Midbrain (tissue), 1 donor: ENCODE measurements at regions not wholly inside any gene's neighbourhood (a gene's known extent, or its start where the extent isn't known, plus 50 kb on each side); places are given as distances from the start of the nearest gene placed in this dataset.

ENCODE experiments used
- DNase-seq: peaks from one replicate; lab custom pipeline; 2025; lab: John Stamatoyannopoulos, UW

DNA sequence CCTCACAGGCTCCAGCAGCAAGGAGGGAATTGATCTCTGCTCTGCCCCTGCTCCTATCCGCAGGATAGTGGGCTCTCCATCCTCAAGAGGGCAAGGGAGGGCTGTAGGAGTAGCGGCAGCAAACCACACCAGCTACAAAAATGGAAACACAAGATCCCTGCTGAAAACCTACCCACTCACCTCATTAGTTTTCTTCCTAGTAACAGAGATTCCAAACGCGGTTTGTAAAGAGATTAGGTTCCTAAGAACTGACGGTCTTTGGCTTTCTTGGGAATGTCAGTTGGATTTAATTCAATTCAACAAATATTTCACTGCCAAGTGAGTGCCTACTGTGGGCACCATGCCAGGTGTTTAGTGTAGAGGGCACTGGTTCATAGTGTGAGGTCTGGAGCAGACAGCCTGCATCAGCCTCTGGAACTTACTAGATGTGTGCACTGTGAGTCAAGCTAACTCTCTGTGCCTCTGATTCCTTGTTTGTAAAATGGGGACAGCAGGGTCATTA is 84.7 kb downstream of the MRPL46 start:
- DNase-seq: no peak

DNA sequence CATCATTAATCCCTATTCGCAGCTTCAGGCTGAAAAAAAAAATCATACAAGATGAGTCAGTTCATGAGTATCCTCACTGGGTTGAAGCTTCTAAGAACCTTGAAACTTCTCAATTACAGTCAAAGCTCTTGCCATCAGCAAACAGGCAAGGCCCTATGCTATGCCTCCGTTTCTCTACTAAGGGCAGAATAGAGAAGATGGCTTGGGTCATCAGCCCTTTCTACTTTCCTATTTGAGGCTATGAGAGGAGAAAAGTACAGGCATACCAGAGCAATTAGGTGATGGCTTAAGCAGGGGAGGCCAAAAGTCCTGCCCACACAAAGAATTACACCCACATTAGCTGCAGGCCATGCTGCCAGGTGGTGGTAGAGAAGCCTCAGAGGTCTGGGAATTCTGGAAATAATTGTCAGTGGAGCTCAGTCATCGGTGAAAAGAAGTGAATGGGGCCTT is 89.0 kb downstream of the MRPL46 start:
- DNase-seq: no peak

DNA sequence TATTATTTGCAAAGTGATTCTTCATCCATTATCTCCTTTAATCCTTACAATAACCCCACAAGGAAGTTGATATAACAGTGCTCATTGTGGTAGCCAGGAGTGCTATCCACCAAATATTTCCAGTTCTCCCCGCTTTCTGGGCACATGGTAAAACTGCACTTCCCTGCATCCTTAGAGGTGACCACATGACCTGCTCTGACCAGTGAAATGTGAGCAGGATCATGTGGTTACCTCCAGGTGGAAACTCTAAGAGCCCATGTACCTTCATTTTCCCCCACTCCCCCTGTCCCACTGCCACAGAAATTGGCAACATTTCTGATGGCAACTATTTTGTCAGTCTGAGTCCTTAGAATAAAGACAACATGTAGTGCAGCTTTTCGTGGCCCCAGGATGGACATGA is 89.7 kb downstream of the MRPL46 start:
- DNase-seq: no peak

DNA sequence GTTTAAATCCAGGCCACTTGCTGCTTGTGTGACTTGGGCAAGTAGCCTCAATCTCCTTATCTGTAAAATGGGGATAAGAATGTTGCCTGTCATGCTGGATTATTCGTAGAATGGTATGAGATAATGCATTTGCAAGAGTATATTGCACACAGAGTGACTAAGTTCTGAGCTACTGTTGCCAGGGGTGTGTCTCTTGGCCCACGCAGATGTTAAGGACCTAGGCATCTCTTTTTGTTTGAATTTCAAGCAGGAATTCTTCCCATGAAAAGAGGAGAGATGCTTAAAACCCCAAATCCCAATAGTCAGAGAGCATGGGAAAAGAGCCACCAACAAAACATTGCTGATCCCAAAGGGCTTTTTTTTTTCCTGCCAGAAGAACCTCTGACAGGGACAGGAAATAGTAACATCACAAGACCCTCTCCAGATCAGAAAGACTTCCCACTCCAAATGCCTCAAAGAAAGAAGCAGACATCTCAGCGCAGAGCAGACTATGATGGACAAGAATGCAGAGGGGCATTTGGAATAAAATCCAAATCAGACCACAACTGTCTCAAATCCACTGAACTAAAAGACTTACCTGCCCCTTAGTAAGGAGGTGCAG is 90.5 kb downstream of the MRPL46 start:
- DNase-seq: no peak

DNA sequence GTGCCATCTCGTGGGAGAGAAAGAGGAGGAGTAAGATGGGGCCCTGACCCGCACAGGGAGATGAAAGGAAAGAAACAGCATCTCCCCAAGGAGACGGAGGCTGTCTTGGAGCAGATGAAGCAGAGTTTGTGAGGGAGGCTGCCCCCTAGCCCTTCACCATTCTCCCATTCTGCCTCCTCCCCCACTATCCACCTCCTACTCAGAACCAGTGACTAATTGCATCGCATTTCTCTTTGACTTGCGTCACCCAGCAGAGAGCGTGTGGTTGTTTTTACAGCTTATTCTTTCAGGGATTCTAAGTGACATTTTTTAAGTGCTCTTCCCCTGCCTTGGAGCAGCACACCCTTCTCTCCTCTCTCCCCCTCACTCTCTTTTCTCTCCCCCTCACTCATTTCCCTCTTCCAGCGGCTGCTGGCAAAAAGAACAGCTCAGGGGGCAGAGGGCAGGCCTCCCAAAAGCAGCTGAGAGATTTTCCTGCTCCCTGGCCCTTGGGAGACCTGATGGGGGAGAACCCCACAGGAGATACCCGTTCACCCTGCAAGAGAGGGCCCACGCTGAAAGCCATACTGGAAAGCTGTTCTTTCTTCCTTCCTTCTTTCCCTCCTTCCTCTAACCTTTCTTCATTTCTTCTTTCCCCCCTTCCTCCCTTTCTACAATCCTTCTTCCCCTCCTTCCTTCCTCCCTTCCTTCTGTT is 91.8 kb downstream of the MRPL46 start:
- no peak for DNase-seq

DNA sequence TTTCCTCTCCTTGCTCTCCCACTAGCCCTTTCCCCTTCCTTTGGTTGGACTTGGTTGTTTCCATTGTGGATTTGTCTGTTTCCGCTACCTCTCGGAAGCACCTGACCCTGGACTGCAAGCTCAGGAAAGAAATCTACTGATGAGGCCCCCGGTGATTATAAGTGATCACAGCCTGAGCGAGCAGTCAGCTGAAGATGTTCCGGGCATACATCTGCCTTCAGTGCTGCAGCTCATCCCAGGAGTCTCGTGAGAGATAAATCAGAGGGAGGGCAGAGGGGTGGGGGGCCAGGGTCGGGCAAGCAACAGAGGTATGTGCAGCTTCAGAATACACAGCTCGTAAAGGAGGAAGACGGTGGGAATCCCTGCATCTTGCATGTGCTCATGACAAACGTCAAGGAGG is 102.1 kb downstream of the MRPL46 start:
- DNase-seq: no peak

DNA sequence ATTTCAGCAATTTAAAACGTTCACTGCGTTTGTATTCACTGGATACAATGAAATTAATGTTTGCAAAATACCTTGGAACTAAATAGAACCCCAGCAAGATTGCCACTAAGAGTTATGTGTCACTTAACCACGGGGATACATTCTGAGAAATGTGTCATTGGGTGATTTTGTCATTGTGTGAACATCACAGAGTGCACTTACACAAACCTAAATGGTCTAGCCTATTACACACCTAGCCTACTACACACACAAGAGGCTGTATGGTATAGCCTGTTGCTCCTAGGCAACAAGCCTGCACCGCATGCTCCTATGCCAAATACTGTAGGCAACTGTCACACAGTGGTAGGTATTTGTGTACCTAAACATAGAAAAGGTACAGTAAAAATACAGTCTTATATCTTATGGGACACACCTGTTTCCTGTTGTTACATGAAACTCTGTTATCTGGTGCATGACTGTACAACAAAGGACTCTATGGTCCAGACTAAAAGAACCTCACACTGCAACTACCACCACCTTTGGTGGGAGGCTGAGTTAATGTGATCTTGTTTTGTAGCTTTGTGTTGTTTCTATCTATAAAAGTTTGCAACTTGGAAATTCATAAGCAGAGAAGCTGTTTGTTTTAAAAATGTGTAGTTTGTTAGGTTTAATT is 92.2 kb upstream of the NTRK3 start:
- no peak for DNase-seq

DNA sequence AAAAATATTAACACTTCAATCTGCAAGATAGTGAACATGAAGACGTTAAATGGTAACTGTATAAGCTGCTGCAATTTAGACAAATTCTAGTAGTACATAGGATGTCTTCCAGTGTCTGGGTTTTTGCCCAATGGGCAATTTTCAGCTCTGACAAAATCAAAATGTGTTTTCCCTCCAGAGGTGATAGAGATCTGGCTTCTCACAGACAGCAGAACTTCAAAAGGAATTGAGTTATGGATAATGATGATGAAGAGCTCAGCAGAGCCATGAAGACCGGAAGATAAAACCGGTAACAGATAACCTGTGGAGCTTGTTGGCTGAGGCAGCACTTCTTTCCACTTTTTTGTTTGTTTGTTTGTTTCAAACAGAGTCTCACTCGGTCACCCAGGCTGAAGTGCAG is 89.4 kb upstream of the NTRK3 start:
- DNase-seq: no peak

DNA sequence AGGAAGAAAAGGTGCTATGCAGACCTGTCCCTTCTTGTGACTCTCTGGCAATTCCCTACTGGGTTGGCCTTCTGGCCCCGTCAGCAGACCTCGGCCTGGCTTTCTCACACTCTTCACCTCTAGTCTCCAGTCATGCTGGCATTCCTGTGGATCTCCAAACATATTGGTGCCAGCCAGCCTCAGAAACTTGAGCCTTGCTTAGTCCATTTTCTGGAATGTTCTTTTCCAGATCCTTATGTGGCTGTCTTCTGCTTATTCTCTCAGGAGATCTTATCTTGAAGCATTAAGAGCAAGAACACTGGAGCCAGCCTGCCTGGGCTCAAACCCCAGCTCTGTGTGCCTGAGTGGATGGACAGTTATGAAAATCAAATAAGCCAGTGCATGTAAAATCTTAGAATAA is 88.2 kb upstream of the NTRK3 start:
- DNase-seq: no peak

DNA sequence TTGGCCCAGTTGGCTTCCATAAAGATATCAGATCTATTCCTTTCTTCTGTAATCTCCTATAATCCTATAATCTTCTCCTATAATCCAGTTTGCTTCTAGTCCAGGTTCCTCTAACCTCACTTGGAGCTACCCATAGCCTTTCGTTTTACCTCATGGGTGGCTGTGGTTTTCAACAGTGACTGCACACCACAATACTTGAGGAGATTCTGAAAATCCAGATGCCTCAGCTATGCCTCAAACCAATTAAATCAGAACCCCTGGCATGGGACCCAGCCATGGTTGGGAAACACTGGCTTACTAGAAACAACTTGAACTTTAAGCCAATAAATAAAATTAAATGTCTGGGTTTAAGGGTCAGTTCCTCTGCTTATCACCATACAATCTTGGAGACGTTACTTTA is 86.1 kb upstream of the NTRK3 start:
- no peak for DNase-seq

DNA sequence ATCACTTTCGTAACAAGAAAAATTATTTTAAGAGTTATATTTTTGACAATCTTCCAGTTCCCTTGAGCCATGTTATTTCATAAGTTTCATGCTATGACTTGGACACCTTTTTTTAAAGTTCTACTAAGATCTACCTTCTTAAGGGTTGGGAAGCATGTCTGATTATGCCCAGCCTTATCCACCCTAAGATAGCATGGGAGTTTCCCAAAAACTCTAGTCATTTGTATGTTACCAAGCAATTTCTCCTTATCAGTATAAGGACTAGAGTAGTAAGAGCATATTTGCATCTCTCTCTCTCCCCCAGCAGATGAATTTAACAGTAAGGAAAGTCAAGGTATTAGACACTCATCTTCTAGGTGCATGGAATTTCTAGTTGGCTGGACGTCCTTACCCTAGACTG is 85.1 kb upstream of the NTRK3 start:
- no peak for DNase-seq

DNA sequence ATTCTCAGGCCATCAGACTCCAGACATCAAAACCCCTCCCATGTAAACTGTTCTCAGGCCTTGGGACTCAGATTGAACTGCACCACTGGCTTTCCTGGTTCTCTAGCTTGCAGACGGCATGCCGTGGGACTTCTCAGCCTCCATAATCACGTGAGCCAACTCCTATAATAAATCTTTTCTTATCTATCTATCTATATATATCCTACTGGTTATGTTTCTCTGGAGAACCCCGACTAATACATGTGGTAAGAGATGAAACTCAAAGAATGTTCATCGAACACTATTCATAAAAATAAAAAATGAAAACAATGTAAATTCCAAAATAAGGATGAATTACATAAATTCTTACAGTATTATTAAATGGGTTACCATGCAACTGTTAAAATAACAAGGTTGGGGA is 84.5 kb upstream of the NTRK3 start:
- no peak for DNase-seq

DNA sequence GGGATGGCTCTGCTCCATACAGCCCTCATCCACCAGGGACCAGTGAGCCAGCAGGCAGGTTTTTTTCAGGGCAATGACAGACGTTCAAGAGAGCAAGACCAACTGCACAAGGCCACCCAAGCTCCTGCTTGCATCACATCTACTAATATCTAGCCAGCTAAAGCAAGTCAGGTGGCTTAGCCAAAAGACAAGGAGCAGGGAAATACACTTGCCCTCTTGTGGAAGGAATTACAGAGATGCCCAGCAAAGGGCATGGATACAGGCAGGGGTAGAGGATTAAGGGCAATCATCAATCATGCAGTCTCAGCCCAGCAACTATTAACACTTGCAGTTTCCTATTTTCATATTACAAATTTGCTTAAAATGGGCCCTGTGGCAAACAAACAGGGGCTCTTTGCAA is 81.5 kb upstream of the NTRK3 start:
- DNase-seq: no peak

DNA sequence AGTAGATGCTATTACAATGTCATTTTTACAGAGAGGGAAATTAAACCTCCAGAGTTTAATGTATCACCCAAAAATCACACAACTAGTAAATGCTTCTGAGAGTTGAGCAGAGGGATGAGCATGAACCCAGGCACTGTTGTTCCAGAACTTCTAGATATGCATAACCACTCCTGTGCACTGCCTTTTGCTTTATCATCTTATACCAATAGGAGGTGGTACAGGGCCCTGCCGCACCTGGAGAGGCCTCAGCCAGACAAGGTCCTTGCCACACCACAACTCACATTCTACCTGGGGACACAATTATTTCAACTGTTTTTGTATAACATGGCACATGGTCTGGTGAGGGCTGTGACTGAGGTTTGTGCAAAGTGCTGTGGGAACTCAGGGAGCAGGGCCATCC is 78.5 kb upstream of the NTRK3 start:
- DNase-seq: no peak

DNA sequence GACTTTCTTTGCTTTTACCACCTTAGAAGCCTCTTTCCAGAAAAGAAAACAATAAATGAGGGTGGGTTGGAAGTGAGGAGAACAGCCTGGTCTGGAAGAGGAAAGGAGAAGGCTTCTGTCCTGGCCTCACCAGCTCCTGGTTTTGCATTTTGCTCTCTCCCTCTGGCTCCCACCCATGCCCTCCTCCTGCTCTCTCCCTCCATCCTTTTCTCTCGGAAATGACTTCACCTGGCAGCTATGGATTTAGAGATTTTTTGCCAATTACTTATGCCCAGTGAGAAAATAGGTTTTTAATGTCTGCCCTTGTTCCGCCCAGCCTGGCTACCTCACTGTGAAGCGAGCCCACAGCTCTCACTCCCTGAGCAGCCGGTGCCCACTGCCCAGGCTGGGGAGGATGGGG is 77.9 kb upstream of the NTRK3 start:
- DNase-seq: no peak

DNA sequence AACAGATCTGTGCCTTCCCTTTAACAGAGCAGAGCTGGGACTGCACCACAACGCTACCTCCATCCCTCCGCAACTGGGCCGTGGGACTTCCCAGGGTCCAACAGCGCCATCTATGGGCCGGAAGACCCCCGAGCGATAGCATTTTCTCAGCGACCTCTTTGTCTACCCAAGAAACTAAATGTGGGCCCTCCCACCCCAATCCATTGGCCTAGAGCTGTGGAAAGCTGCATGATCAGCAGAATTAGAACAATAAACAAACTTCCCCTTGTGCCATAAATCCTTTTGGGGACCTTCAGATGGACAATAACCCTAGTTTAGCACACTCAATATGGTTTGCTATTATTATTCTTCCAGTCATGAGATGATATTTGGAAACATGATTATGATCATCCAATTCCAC is 74.8 kb upstream of the NTRK3 start:
- peak; percentile 0 for DNase-seq

DNA sequence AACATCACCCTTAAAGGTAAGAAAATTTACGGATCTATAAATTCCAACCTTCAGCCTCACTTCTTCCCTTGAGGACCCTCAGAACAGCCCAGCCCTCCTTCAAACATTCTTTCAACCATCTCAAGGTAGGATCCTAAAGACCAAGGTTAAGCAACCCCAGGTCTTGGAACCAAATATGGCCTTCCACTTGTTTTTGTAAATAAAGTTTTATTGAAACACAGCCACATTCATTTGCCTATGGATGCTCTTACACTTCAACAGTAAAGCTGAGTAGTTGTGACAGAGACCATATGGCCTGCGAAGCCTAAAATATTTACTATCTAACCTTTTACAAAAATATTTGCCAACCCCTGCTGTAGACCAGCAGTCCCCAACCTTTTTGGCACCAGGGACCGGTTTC is 70.4 kb upstream of the NTRK3 start:
- no peak for DNase-seq

DNA sequence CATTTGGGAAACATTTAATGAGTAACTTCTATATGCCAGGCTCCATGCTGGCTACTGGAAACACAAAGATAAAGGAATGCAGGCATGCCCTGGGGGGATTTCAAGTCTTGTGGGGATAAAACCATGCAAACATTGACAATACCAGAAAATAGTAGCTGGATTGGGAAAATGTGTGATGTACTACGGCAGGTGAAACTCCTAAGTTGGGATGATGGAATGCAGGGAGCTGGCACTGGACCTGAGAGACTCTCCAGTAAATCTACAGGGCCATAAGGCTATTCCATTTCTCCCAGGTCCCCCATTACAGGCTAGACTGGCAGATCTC is 68.2 kb upstream of the NTRK3 start:
- DNase-seq: no peak

DNA sequence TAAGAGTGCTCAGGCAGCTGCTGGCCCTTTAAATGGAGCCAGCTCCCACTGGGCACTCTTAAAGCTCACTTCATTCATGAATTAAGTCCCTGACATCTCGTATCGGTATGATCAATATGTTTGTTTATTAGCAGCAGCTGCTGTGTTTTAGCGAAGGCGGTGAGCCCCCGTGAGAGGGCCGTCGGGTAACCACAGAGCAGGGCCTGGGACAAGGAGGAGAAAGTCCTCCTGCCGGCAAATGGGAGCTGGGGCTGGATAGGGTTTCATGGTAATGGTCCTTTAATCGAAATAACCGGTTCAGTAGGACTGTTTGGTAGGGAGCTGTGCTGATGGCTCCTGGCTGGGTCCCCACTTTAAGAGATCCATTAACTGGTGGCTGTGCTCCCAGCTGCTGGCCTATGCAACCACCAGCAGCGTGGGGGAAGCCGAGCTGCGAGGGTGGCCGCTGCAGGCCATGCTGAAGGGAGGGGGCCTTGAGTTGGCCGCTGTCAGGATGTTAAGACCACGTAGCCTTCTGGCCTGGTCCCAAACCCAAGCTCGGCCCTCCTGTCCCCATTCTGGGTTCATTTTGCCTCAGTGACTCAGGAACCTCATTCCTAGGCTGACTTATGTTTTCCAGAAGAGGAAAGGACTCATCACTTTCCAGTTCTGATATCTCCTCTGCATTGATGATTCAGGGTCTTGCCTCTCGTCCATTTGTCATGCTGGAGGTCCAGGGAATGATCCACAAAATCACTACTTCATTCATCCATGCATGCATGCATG is 67.6 kb upstream of the NTRK3 start:
- DNase-seq: no peak

DNA sequence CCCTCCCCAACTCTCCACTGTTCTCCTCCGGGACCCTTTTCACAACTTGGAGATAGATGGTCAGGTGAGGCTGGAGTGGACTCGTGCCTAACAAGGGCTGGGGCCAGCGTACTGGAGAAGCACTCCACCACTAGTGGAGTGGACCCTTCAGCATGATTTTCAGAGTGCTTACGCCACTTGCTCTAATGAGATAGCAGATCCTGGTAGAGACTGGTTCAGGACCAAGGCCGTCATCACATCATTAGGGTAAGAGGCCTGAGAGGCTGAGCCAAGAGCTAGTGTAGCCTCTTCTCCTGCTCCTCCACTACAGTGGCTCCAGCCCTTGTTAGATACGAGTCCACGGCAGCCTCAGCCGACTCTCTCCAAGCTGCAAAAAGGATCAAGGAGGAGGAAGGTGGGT is 66.9 kb upstream of the NTRK3 start:
- no peak for DNase-seq

DNA sequence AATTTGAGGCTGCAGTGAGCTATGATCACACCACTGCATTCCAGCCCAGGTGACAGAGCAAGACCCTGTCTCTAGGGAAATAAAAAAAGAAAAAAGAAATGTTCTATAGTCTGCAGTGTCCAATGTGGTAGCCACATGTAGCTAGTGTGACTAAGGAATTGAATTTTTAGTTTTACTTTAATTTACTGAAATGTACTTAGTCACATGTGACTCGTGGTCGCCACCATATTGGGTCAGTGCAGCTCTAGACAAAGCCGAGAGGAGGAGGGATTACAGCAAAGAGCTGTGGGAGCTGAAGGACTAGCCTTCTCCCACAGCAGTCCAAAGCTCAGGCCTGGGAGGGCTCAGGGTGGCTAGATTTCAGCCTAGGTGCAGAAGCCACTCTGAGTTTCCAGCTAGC is 65.9 kb upstream of the NTRK3 start:
- no peak for DNase-seq

DNA sequence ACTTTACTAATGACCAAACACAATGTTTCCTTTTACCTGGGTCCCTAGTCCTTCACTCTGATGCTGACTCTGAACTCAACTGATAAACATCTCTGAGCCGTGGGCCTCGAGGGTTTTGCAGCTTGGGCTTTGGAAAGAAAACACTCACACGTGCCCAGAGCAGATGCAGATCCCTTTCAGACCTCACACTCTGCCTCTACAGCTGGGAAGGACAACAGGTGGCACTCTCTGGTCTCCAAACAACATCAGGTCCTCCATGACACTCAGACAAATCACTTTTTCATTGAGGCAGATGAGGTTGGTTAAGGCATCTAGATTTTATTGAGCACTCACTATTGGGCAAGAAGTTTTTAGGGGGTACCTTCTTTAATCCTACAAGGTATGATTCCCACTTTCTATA is 64.7 kb upstream of the NTRK3 start:
- no peak for DNase-seq

DNA sequence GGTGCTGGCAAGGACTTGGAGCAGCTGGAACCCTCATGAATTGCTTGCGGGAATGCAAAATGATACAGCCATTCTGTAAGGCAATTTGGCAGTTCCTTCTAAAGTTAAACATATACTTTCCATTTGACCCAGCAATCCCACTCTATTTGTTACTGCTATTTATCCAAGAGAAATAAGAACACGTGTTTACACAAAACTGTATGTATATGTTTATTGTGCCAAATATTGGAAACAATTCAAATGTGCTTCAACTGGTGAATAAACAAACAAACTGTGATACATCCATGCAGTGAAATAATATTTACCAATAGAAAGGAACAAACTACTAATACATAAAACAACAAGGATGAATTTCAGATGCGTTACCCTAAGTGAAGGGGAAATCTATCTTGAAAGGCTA is 60.0 kb upstream of the NTRK3 start:
- no peak for DNase-seq
